ENCODE measurements at regions not wholly inside any gene's neighbourhood (a gene's known extent, or its start where the extent isn't known, plus 50 kb on each side); places are given as distances from the start of the nearest gene placed in this dataset.

GRCh38 chr2:219832904-219833303 lies 205.5 kb downstream of the SLC4A3 start:
- H3K9me3 ChIP-seq (ENCODE audit: control insufficient read depth, insufficient read depth, low read depth, low read length): no peaks in the 10 kb centered on the region
- H3K27ac ChIP-seq (ENCODE audit: extremely low read depth, low read depth, low read length): no peak overlapping the region
- H3K4me3 ChIP-seq (ENCODE audit: low read depth, low read length): no peak overlapping the region
- CTCF ChIA-PET: interaction anchor here (0.7 kb wide), 1 partner anchor 1674 kb away, joined by 7 read pairs; no protein-coding TSS in a partner anchor
- POLR2A ChIA-PET: no interaction called here
- TF ChIP-seq ZNF558 (tag by site-specific recombination; IDR thresholded peaks at IDR 0.05) (no peak), ZNF521 (tag by site-specific recombination; IDR thresholded peaks at IDR 0.05) (no peak), ZBTB48 (tag by site-specific recombination; IDR thresholded peaks at IDR 0.05) (no peak), FEZF1 (tag by site-specific recombination; IDR thresholded peaks at IDR 0.05) (no peak), ZNF114 (tag by site-specific recombination; IDR thresholded peaks at IDR 0.05) (no peak), ZNF184 (tag by site-specific recombination; IDR thresholded peaks at IDR 0.05) (no peak), PRDM10 (tag by site-specific recombination; IDR thresholded peaks at IDR 0.05) (no peak)
- no peaks in the 10 kb centered on the region for H3K4me1 ChIP-seq (ENCODE audit: control insufficient read depth, insufficient read depth, low read length)
- H3K36me3 ChIP-seq (ENCODE audit: control insufficient read depth in 2 of 2, insufficient read depth in 1 of 2, low read length in 2 of 2): no peaks in the 10 kb centered on the region

GRCh38 chr2:219835493-219835892 lies 208.1 kb downstream of the SLC4A3 start:
- TF ChIP-seq HIC1 (tag by site-specific recombination; IDR thresholded peaks at IDR 0.05) (no peak), ZNF132 (tag by site-specific recombination; IDR thresholded peaks at IDR 0.05; ENCODE audit: borderline replicate concordance) (no peak), ZNF423 (tag by site-specific recombination; IDR thresholded peaks at IDR 0.05) (no peak), ZNF776 (tag by site-specific recombination; IDR thresholded peaks at IDR 0.05; ENCODE audit: borderline replicate concordance) (no peak), ZBTB21 (tag by site-specific recombination; IDR thresholded peaks at IDR 0.05) (no peak), ZNF292 (tag by site-specific recombination; IDR thresholded peaks at IDR 0.05; ENCODE audit: borderline replicate concordance, low read depth) (no peak), SCRT1 (tag by site-specific recombination; IDR thresholded peaks at IDR 0.05; ENCODE audit: borderline replicate concordance) (no peak), ZNF658 (tag by site-specific recombination; IDR thresholded peaks at IDR 0.05) (no peak), ZNF350 (tag by site-specific recombination; IDR thresholded peaks at IDR 0.05) (no peak), ZSCAN23 (tag by site-specific recombination; IDR thresholded peaks at IDR 0.05) (no peak), ZNF146 (tag by site-specific recombination; IDR thresholded peaks at IDR 0.05) (no peak), SP3 (tag by site-specific recombination; IDR thresholded peaks at IDR 0.05) (no peak), SCRT2 (tag by site-specific recombination; IDR thresholded peaks at IDR 0.05) (no peak), PATZ1 (tag by site-specific recombination; IDR thresholded peaks at IDR 0.05) (no peak), ZNF768 (tag by site-specific recombination; IDR thresholded peaks at IDR 0.05) (no peak), ZNF221 (tag by site-specific recombination; IDR thresholded peaks at IDR 0.05; ENCODE audit: borderline replicate concordance) (no peak), ZNF791 (tag by site-specific recombination; IDR thresholded peaks at IDR 0.05) (no peak)
- ChIA-PET POLR2A (no interaction called here), CTCF (interaction anchor here (0.6 to 3.1 kb wide), 6 partner anchors 8 to 372 kb away, joined by 3 to 13 read pairs (median 4); no protein-coding TSS in a partner anchor)
- H3K36me3 ChIP-seq (ENCODE audit: control insufficient read depth in 2 of 2, insufficient read depth in 1 of 2, low read length in 2 of 2): no peaks in the 10 kb centered on the region
- H3K27ac ChIP-seq (ENCODE audit: extremely low read depth, low read depth, low read length): no peak overlapping the region
- H3K9me3 ChIP-seq (ENCODE audit: control insufficient read depth, insufficient read depth, low read depth, low read length): no peaks in the 10 kb centered on the region
- no peaks in the 10 kb centered on the region for H3K4me1 ChIP-seq (ENCODE audit: control insufficient read depth, insufficient read depth, low read length)
- H3K4me3 ChIP-seq (ENCODE audit: low read depth, low read length): no peak overlapping the region
